ENCODE measurements at regions not wholly inside any gene's neighbourhood (a gene's known extent, or its start where the extent isn't known, plus 50 kb on each side); places are given as distances from the start of the nearest gene placed in this dataset.
"Not testable (repeated sequence)": the region's sequence is repeated elsewhere in the genome, so short reads cannot be mapped to it uniquely, and the experiment has no call there.

- no peaks in the 10 kb centered on the region for H3K27me3 ChIP-seq (ENCODE audit: insufficient read depth, low read length)
- no peaks in the 10 kb centered on the region for H3K4me1 ChIP-seq (ENCODE audit: insufficient read depth, low read length)
- H3K27ac ChIP-seq (ENCODE audit: low read depth, low read length) = no peak overlapping the region
- H3K4me3 ChIP-seq (ENCODE audit: low read length) = no peak overlapping the region
- H3K9me3 ChIP-seq (ENCODE audit: insufficient read depth, low read depth, low read length) = no peaks in the 10 kb centered on the region
- H3K9ac ChIP-seq (ENCODE audit: low read depth, low read length) = no peak overlapping the region
- H3K36me3 ChIP-seq (ENCODE audit: insufficient read depth, low read length) = no peaks in the 10 kb centered on the region
Observed at GRCh38 chr3:137116619-137117018, 158.8 kb downstream of the IL20RB start.

DNA sequence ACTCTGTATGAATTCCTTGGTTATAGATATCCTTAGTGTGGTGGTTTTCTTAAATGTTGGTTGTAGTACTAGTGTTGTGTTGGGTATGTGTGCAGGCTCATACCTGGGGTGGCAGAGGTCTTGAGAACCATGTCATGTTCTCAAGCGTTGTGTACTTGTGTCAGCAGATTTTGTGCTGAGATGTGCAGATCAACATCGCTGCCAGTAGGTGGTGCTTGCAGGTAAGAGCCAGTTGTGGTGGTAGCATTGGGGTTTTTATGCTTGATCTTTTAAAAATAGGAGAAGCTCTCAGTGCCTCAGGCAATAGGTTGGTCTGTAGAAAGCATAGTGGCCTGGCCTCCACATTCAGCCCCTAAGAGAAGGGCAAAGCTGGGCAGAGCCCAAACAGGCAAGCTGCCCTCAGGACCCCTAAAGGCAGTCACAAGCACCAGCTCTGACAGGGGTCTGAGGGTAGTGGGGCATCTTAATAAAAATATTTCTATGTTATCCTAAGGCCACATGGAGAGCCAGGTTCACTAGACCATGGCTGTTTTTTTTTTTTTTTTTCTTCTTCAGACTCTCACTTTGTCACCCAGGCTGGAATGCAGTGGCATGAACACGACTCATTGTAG is 164.0 kb downstream of the IL20RB start:
- Histone ChIP-seq H3K4me3 (ENCODE audit: low read length) (no peak overlapping the region), H3K9me3 (ENCODE audit: insufficient read depth, low read depth, low read length) (no peaks in the 10 kb centered on the region), H3K36me3 (ENCODE audit: insufficient read depth, low read length) (no peaks in the 10 kb centered on the region), H3K4me1 (ENCODE audit: insufficient read depth, low read length) (no peaks in the 10 kb centered on the region), H3K27ac (ENCODE audit: low read depth, low read length) (no peak overlapping the region), H3K9ac (ENCODE audit: low read depth, low read length) (no peak overlapping the region), H3K27me3 (ENCODE audit: insufficient read depth, low read length) (no peaks in the 10 kb centered on the region)
- WGBS = 58% methylated on average over 3 of the region's 3 CpGs

- 46% methylated on average over 2 of the region's 2 CpGs for WGBS
- Histone ChIP-seq H3K4me1 (ENCODE audit: insufficient read depth, low read length) (peaks cover 18% of the 10 kb centered on the region), H3K27me3 (ENCODE audit: insufficient read depth, low read length) (no peaks in the 10 kb centered on the region)
Observed at GRCh38 chr3:137131081-137131480, 173.3 kb downstream of the IL20RB start.

DNA sequence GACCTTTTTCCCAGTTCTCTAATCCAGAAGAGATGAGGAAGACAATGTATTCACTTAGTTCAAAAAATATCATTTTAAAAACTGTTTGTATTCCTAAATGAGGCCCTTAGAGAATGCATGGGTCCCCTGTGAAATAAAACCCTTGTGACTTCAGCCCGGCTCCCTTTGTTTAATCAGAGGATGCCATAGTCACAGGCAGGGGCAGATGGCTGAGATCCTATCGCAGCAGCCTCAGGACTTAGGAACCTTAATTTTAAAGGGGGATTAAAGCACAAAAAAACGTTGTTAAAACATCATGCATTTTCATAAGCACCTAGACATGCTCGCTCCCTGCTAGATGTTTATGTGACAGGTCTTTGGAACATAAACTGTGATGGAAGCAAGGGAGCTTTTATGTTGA is 176.6 kb downstream of the IL20RB start:
- Histone ChIP-seq H3K4me3 (ENCODE audit: low read length) (no peak overlapping the region), H3K36me3 (ENCODE audit: insufficient read depth, low read length) (no peaks in the 10 kb centered on the region)
- WGBS = 76% methylated on average over 4 of the region's 4 CpGs

More at GRCh38 chr3:137131081-137131480, 173.3 kb downstream of the IL20RB start:
- no peak overlapping the region for H3K9ac ChIP-seq (ENCODE audit: low read depth, low read length)
- no peak overlapping the region for H3K4me3 ChIP-seq (ENCODE audit: low read length)
- H3K27ac ChIP-seq (ENCODE audit: low read depth, low read length) = no peak overlapping the region
- no peaks in the 10 kb centered on the region for H3K36me3 ChIP-seq (ENCODE audit: insufficient read depth, low read length)
- H3K9me3 ChIP-seq (ENCODE audit: insufficient read depth, low read depth, low read length) = no peaks in the 10 kb centered on the region

GRCh38 chr3:137148406-137148805 is 190.6 kb downstream of the IL20RB start:
- H3K27ac ChIP-seq (ENCODE audit: low read depth, low read length) = no peak overlapping the region
- H3K4me3 ChIP-seq (ENCODE audit: low read length) = no peak overlapping the region
- H3K9me3 ChIP-seq (ENCODE audit: insufficient read depth, low read depth, low read length) = no peaks in the 10 kb centered on the region
- 86% methylated on average over 3 of the region's 3 CpGs for WGBS
- peaks cover 10% of the 10 kb centered on the region for H3K4me1 ChIP-seq (ENCODE audit: insufficient read depth, low read length)
- no peak overlapping the region for H3K9ac ChIP-seq (ENCODE audit: low read depth, low read length)
- no peaks in the 10 kb centered on the region for H3K27me3 ChIP-seq (ENCODE audit: insufficient read depth, low read length)
- H3K36me3 ChIP-seq (ENCODE audit: insufficient read depth, low read length) = no peaks in the 10 kb centered on the region

More for the DNA sequence above, 176.6 kb downstream of the IL20RB start:
- H3K4me1 ChIP-seq (ENCODE audit: insufficient read depth, low read length) = peaks cover 13% of the 10 kb centered on the region
- no peaks in the 10 kb centered on the region for H3K9me3 ChIP-seq (ENCODE audit: insufficient read depth, low read depth, low read length)
- no peak overlapping the region for H3K27ac ChIP-seq (ENCODE audit: low read depth, low read length)
- H3K27me3 ChIP-seq (ENCODE audit: insufficient read depth, low read length) = no peaks in the 10 kb centered on the region
- H3K9ac ChIP-seq (ENCODE audit: low read depth, low read length) = no peak overlapping the region

- 46% methylated on average over 2 of the region's 2 CpGs for WGBS
Observed at GRCh38 chr3:137148917-137149316, 191.1 kb downstream of the IL20RB start.

GRCh38 chr3:137150825-137151224 is 193.0 kb downstream of the IL20RB start:
- H3K9me3 ChIP-seq (ENCODE audit: insufficient read depth, low read depth, low read length) = no peaks in the 10 kb centered on the region
- H3K4me3 ChIP-seq (ENCODE audit: low read length) = no peak overlapping the region
- no peak overlapping the region for H3K27ac ChIP-seq (ENCODE audit: low read depth, low read length)
- H3K4me1 ChIP-seq (ENCODE audit: insufficient read depth, low read length) = peaks cover 10% of the 10 kb centered on the region
- H3K27me3 ChIP-seq (ENCODE audit: insufficient read depth, low read length) = no peaks in the 10 kb centered on the region
- H3K9ac ChIP-seq (ENCODE audit: low read depth, low read length) = no peak overlapping the region
- 93% methylated on average over 5 of the region's 5 CpGs for WGBS
- H3K36me3 ChIP-seq (ENCODE audit: insufficient read depth, low read length) = no peaks in the 10 kb centered on the region

More at GRCh38 chr3:137148917-137149316, 191.1 kb downstream of the IL20RB start:
- peaks cover 10% of the 10 kb centered on the region for H3K4me1 ChIP-seq (ENCODE audit: insufficient read depth, low read length)
- no peak overlapping the region for H3K4me3 ChIP-seq (ENCODE audit: low read length)
- no peak overlapping the region for H3K27ac ChIP-seq (ENCODE audit: low read depth, low read length)
- H3K9ac ChIP-seq (ENCODE audit: low read depth, low read length) = no peak overlapping the region
- no peaks in the 10 kb centered on the region for H3K36me3 ChIP-seq (ENCODE audit: insufficient read depth, low read length)
- no peaks in the 10 kb centered on the region for H3K27me3 ChIP-seq (ENCODE audit: insufficient read depth, low read length)
- H3K9me3 ChIP-seq (ENCODE audit: insufficient read depth, low read depth, low read length) = no peaks in the 10 kb centered on the region

GRCh38 chr3:137153046-137153445 is 195.3 kb downstream of the IL20RB start:
- H3K4me3 ChIP-seq (ENCODE audit: low read length); H3K4me1 ChIP-seq (ENCODE audit: insufficient read depth, low read length); H3K27ac ChIP-seq (ENCODE audit: low read depth, low read length); H3K9me3 ChIP-seq (ENCODE audit: insufficient read depth, low read depth, low read length); H3K36me3 ChIP-seq (ENCODE audit: insufficient read depth, low read length); H3K9ac ChIP-seq (ENCODE audit: low read depth, low read length); H3K27me3 ChIP-seq (ENCODE audit: insufficient read depth, low read length): not testable (repeated sequence)
- WGBS = 88% methylated on average over 5 of the region's 5 CpGs

DNA sequence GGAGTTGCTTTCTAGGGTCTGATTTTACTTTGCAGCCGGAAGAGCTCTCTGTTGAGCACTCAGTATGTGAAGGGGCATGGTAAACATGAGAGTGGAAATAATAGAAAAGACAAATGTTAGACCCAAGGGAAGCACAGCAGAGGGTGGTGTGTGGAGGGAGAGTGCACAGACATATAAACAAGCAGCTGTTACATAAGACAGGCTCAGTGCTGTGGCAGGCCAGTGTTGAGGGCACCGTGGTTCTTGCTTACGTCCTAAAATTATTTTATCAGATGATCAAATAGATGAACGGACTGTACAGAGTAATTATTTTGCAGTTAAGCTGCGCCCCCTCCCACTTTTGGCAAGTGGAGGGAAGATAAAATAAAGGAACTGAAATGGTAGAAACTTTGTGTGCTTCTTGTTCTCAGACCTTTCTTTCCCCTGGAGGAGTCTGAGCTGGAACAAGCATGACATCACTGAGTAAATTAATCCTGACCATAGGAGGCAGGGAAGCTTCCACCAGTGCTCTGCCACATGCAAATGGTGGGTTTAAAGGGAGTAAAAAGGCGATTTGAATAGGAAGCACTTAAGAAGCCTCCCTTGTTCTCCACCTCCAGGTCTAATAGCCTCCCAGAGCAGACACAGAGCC is 205.6 kb downstream of the IL20RB start:
- WGBS = 59% methylated on average over 5 of the region's 6 CpGs
- no peak overlapping the region; the same call in 1 of the 2 replicates for H3K27ac ChIP-seq (ENCODE audit: low read depth, low read length)

GRCh38 chr3:137163958-137164357 is 206.2 kb downstream of the IL20RB start:
- H3K27ac ChIP-seq (ENCODE audit: low read depth, low read length) = no peak overlapping the region
- H3K9me3 ChIP-seq (ENCODE audit: insufficient read depth, low read depth, low read length) = no peaks in the 10 kb centered on the region
- no peak overlapping the region for H3K4me3 ChIP-seq (ENCODE audit: low read length)
- peaks cover 23% of the 10 kb centered on the region for H3K4me1 ChIP-seq (ENCODE audit: insufficient read depth, low read length)
- H3K27me3 ChIP-seq (ENCODE audit: insufficient read depth, low read length) = no peaks in the 10 kb centered on the region
- no peak overlapping the region for H3K9ac ChIP-seq (ENCODE audit: low read depth, low read length)
- H3K36me3 ChIP-seq (ENCODE audit: insufficient read depth, low read length) = no peaks in the 10 kb centered on the region

More for the DNA sequence above, 205.6 kb downstream of the IL20RB start:
- Histone ChIP-seq H3K9me3 (ENCODE audit: insufficient read depth, low read depth, low read length) (no peaks in the 10 kb centered on the region), H3K4me3 (ENCODE audit: low read length) (no peak overlapping the region), H3K9ac (ENCODE audit: low read depth, low read length) (no peak overlapping the region), H3K36me3 (ENCODE audit: insufficient read depth, low read length) (no peaks in the 10 kb centered on the region), H3K4me1 (ENCODE audit: insufficient read depth, low read length) (peaks cover 23% of the 10 kb centered on the region), H3K27me3 (ENCODE audit: insufficient read depth, low read length) (no peaks in the 10 kb centered on the region)

DNA sequence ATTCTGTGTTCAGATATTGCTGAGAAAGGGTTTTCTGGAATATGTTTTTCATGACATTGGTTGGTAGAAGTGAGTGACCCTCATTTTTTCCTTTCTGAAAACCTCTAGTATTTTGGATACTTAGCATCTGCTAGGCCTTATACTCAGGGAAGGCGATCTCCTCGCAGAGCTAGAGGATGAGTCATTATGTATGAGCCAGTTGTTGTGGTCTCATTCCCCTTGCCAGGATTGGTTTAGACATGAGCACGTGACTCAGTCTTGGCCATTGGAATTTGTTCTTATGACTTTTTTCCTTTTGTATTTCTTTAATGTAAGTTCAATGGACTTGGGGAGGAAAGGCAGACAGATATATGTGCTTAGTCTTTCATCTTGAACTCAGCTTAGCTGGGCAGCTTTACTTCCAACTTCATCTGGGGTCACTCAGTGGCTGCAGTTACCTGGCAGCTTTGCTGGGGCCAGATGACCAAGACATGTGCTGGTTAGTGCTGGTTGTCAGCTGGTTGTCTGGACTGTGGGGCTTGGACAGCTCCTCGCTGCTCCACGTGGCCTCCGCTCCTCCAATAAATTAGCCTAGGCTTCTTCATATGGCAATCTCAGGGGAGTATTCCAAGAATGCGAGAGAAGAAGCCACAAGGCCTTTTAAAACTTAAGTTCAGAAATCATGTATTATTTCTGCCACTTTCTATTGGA is 207.5 kb downstream of the IL20RB start:
- WGBS = 92% methylated on average over 7 of the region's 7 CpGs
- no peak overlapping the region for H3K4me3 ChIP-seq (ENCODE audit: low read length)
- H3K4me1 ChIP-seq (ENCODE audit: insufficient read depth, low read length) = peaks cover 23% of the 10 kb centered on the region
- no peaks in the 10 kb centered on the region for H3K36me3 ChIP-seq (ENCODE audit: insufficient read depth, low read length)
- no peak overlapping the region for H3K9ac ChIP-seq (ENCODE audit: low read depth, low read length)
- H3K27me3 ChIP-seq (ENCODE audit: insufficient read depth, low read length) = no peaks in the 10 kb centered on the region
- H3K27ac ChIP-seq (ENCODE audit: low read depth, low read length) = no peak overlapping the region
- no peaks in the 10 kb centered on the region for H3K9me3 ChIP-seq (ENCODE audit: insufficient read depth, low read depth, low read length)

Data from HUES64 (cell line).